HS-5 (cell line): ENCODE measurements at regions not wholly inside any gene's neighbourhood (a gene's known extent, or its start where the extent isn't known, plus 50 kb on each side); places are given as distances from the start of the nearest gene placed in this dataset.
"Not testable (repeated sequence)": the region's sequence is repeated elsewhere in the genome, so short reads cannot be mapped to it uniquely, and the experiment has no call there.

Experiments
- DNase-seq: peaks from one replicate; pipeline ENCODE4 v3.0.0-alpha.2; 2012; ENCODE audit warnings: low read depth

DNA sequence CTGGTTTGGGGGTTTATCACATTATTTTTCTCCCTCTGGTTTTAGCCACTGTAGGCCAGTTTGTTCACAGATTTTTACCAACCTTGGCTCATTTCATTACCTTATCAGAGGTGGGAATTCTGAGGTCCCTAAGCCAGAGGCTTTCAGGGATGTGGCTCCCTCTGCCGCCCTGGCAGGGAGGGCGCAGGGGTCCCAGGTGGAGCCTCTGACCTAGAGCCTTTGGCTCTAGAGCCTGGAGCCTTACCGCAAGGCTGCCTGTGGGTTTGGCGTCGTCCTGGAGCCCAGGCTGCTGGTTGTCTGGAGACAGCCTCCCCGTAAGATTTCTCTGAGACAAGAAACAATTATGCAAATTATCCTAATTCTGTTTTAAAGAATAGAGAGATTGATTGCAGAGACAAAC lies 188.0 kb downstream of the LMLN start:
- not testable (repeated sequence) for DNase-seq

- not testable (repeated sequence) for DNase-seq
Measured at GRCh38 chr3:198149904-198150303, 189.9 kb downstream of the LMLN start.

DNA sequence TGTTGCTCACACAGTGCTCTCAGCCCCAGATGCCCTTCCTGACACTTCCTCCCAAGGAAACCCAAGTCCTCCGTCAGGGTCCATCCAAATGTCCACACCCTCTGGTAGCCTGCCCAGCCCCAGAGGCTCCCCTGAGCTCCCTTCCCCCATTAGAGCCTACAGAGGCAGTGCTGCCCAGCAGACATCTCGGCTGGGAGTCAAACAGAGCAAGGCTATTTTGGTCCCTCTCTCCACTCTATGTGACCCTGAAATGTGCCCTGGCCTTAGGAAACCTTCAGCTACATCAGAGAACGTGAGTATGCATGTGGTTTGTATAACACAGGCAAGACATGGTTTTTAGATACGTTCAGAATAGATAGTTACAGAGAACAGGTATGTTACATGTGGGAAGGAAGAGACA lies 191.8 kb downstream of the LMLN start:
- DNase-seq: not testable (repeated sequence)

GRCh38 chr3:198155771-198156170 lies 195.8 kb downstream of the LMLN start:
- not testable (repeated sequence) for DNase-seq

DNA sequence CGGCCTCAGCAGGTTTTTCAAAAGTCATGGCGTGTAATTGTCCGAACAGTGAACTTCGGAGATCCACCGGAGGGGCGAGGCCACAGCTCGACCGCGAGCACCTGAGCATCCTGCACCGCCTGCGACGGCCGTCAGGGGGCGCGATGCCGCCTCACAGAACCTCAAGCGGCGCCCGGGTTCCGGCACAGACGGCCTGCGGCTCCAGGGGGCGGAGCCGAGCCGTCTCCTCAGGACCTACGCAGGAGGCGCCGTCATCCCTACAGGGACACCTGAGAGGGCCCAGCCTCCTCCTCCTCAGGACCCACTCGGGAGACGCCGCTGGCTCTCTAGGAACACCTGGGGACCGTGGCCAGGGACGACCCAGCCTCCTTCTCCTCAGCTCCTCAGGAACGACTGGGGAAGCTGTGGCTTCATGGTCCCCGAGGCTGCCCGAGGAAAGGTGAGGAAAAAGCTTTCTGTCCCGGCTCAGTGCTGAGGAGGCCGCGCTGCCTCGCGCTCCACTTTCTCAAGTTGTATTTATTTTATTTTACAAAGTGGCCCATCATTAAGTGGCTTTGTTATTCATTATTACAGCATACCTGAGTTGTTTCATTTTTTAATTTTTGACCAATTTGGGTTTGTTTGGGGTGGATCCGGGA lies 197.3 kb downstream of the LMLN start:
- DNase-seq: not testable (repeated sequence)

GRCh38 chr3:198158007-198158406 lies 198.0 kb downstream of the LMLN start:
- not testable (repeated sequence) for DNase-seq

GRCh38 chr3:198167339-198168039 lies 207.5 kb downstream of the LMLN start:
- not testable (repeated sequence) for DNase-seq

DNA sequence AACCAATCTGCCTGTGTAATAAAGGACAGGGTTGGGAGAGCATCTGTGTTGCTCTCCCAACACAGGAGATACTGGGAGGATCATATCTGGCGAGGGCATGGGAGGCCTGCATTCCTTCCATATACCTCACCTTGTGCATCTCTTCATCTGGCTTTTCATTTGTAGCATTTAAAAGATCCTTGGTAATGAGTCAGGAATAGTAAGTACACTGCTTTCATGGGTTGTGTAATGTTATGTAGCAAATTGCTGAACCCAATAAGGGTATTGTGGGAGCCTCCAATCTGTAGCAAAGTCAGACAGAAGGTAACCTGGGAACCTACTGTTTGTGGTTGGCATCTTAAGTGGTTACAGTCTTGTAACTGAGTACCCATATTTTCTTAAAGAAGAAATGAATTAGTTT lies 210.8 kb downstream of the LMLN start:
- DNase-seq: peak; percentile 32

- not testable (repeated sequence) for DNase-seq
Measured at GRCh38 chr3:198173080-198173479, 213.1 kb downstream of the LMLN start.

DNA sequence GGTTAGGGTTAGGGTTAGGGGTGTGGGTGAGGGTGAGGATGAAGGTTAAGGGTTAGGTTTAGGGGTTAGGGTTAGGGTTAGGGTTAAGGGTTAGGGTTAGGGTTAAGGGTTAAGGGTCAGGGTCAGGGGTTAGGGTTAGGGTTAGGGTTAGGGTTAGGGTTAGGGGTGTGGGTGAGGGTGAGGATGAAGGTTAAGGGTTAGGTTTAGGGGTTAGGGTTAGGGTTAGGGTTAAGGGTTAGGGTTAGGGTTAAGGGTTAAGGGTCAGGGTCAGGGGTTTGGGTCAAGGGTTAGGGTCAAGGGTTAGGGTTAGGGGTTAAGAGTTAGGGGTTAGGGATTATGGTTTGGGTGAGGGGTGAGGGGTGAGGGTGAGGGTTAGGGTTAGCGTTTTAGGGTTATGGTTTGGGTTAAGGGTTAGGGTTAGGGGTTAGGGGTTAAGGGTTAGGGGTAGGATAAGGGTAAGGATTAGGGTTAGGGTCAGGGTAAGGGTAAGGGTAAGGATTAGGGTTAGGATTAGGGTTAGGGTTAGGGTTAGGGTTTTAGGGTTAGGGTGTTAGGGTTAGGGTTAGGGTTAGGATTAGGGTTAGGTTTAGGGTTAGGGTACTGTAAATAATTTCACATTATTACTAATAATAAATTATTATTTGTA lies 214.0 kb downstream of the LMLN start:
- not testable (repeated sequence) for DNase-seq
